Lower lobe of right lung (tissue), 2 donors: ENCODE measurements at regions not wholly inside any gene's neighbourhood (a gene's known extent, or its start where the extent isn't known, plus 50 kb on each side); places are given as distances from the start of the nearest gene placed in this dataset.
A peak's percentile ranks its signal among the peaks of the same experiment; 100 is the strongest.

Source experiments
- ATAC-seq, 2 donors: fragments of 200-7000 bp; cut with Tn5 transposase; one replicate each; pipeline ENCODE4 v1.9.1; 2020 to 2022; ENCODE audit warnings: mild to moderate bottlenecking in 2 of 2, moderate library complexity in 2 of 2
- DNase-seq: peaks from one replicate; pipeline ENCODE4 v3.0.0-alpha.2; 2020
- H3K27ac ChIP-seq: fragments of 200-600 bp; one replicate; pipeline ENCODE4 v1.8.0; 2022
- H3K27me3 ChIP-seq: fragments of 200-600 bp; one replicate; pipeline ENCODE4 v1.8.0; 2022; ENCODE audit warnings: low read depth
- H3K36me3 ChIP-seq: fragments of 200-600 bp; one replicate; pipeline ENCODE4 v1.8.0; 2022; ENCODE audit warnings: mild to moderate bottlenecking
- H3K4me1 ChIP-seq: fragments of 200-600 bp; one replicate; pipeline ENCODE4 v1.8.0; 2022
- H3K4me3 ChIP-seq: fragments of 200-600 bp; one replicate; pipeline ENCODE4 v1.8.0; 2022; ENCODE audit warnings: mild to moderate bottlenecking
- H3K9me3 ChIP-seq: fragments of 200-600 bp; one replicate; pipeline ENCODE4 v1.8.0; 2022
- intact Hi-C: fragments of 100-400 bp; cut with DNase I; formaldehyde crosslinking; loops from one replicate; pipeline ENCODE4 v1.11.0; 2022
- TF ChIP-seq, protein P1 (sequence below): fragments of 200-600 bp; IDR thresholded peaks from one replicate; pipeline ENCODE4 v1.8.0; 2022; ENCODE audit warnings: antibody characterized with exemption, mild to moderate bottlenecking
- donor health status: DM: no; HTN: yes; CAD: no; lungs with severe emphysema.

DNA sequence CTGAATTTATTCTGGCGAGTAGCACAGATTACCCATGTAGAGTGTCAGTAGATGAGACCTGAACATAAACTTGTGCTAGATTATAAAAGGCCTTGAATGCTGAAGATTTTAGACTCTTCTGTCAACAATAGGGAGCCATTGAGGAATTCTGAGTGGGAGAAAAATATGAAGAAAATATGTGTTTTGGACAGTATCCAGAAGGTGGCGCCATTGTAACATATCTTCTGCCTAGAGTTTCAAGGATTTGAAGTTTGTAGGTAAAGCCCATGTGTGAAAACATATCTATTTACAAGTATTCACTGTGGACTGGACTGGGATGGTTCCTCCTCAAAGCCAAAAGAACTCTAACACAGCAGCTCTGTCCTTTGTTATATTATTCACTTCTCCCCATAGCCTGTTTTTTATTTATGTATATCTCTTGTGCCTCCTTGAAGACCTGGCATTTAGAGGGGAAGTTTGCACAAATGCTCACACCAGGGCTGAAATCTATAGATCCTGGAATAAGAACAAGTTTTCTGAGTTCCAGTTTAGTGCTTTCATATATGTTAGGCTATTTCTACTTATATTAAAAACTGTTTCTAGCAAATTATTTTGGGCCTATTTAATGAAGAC, 124.9 kb downstream of the RDH14 start:
- DNase-seq: no peak
- intact Hi-C loops: no loop called here

DNA sequence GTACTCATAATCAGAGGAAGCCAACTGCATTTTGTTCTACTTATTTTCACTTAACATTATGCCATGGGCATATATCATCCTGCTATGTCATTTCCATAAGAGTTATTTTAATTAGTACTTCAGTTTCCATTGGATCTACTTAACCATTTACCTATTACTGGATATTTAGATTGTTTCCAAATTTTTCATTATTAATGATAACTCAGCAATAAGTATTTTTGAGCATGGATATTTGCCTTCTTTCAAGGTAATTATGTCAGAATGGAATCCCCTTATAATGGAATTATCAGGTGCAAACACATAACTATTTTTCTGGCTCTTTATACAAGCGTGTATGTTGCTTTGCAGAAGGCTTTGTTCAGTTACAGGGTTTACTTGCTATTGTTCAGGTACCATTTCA, 126.6 kb downstream of the RDH14 start:
- H3K4me3 ChIP-seq: no peak overlapping the region
- no peaks in the 10 kb centered on the region for H3K36me3 ChIP-seq
- H3K27ac ChIP-seq: no peak overlapping the region
- TF ChIP-seq, protein P1, sequence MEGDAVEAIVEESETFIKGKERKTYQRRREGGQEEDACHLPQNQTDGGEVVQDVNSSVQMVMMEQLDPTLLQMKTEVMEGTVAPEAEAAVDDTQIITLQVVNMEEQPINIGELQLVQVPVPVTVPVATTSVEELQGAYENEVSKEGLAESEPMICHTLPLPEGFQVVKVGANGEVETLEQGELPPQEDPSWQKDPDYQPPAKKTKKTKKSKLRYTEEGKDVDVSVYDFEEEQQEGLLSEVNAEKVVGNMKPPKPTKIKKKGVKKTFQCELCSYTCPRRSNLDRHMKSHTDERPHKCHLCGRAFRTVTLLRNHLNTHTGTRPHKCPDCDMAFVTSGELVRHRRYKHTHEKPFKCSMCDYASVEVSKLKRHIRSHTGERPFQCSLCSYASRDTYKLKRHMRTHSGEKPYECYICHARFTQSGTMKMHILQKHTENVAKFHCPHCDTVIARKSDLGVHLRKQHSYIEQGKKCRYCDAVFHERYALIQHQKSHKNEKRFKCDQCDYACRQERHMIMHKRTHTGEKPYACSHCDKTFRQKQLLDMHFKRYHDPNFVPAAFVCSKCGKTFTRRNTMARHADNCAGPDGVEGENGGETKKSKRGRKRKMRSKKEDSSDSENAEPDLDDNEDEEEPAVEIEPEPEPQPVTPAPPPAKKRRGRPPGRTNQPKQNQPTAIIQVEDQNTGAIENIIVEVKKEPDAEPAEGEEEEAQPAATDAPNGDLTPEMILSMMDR: no peak
- no peaks in the 10 kb centered on the region for H3K27me3 ChIP-seq
- peaks cover 5% of the 10 kb centered on the region for H3K4me1 ChIP-seq
- intact Hi-C loops: no loop called here
- H3K9me3 ChIP-seq: no peaks in the 10 kb centered on the region
- no peak for ATAC-seq
- DNase-seq: no peak

More for the DNA sequence above, 124.9 kb downstream of the RDH14 start:
- ATAC-seq: no peak
- no peaks in the 10 kb centered on the region for H3K36me3 ChIP-seq
- H3K27ac ChIP-seq: no peak overlapping the region
- H3K4me3 ChIP-seq: no peak overlapping the region
- no peaks in the 10 kb centered on the region for H3K9me3 ChIP-seq
- TF ChIP-seq, protein P1: peak; percentile 46
- no peaks in the 10 kb centered on the region for H3K27me3 ChIP-seq
- H3K4me1 ChIP-seq: peaks cover 5% of the 10 kb centered on the region

DNA sequence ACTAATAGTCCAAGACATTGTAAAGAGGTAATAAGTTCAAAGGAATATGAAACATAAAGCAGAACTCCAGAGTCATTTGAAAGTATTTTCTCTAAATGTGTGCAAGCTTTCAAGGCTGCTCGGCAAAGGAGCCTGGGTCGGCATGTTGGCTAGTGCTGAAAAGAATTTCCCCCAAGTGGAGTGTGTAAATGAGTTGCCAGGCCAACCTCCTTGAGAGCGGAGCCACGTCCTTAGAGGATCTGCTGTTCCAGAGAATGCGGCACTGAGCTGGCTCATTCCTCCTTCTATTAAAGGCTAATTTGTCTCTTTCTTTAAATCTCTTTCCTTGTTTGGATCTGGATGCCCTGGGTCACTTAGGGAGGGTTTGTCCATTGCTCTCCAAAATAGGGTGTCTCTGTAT, 127.5 kb downstream of the RDH14 start:
- peaks cover 5% of the 10 kb centered on the region for H3K4me1 ChIP-seq
- H3K27ac ChIP-seq: no peak overlapping the region
- H3K36me3 ChIP-seq: no peaks in the 10 kb centered on the region
- DNase-seq (no peak), ATAC-seq (peak; percentile 64 to 70)
- H3K9me3 ChIP-seq: no peaks in the 10 kb centered on the region
- intact Hi-C loops: no loop called here
- no peak overlapping the region for H3K4me3 ChIP-seq
- TF ChIP-seq, protein P1: no peak
- H3K27me3 ChIP-seq: no peaks in the 10 kb centered on the region

DNA sequence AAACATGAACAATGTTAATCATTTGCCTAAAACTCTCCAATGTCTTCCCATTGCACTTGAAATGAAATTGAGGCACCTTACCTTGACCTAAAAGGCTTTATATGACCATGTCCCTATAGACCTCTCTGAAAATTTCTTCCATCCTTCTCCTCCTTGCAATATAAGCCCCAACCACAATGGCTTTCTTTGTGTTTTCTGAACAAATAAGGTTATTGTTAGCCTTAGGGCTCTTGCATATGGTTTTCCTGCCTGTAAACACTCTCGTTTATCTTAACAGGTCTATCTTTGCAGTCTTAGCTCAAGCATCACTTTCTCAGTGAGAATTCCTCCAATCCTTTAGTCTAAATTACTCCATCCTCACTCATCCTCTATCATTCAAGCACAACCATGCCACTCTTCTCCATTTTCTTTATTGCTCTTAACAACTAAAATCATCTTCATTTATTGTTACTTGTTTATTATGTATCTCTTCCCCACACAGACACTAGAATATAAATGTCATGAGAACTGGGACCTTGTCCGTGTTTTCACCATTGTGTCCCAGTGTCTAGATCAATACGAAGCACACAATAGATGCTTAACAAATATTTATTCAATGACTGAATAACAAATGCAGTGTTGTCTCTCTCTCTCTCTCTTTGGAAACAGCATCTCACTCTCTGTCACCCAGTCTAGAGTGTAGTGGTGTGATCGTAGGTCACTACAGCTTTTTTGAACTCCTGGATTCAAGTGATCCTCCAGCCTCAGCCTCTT, 129.3 kb downstream of the RDH14 start:
- peaks cover 5% of the 10 kb centered on the region for H3K4me1 ChIP-seq
- H3K9me3 ChIP-seq: no peaks in the 10 kb centered on the region
- no peak for DNase-seq
- H3K36me3 ChIP-seq: no peaks in the 10 kb centered on the region
- intact Hi-C loops: no loop called here
- ATAC-seq: no peak
- H3K27ac ChIP-seq: no peak overlapping the region
- TF ChIP-seq, protein P1: no peak
- H3K4me3 ChIP-seq: no peak overlapping the region
- H3K27me3 ChIP-seq: no peaks in the 10 kb centered on the region

DNA sequence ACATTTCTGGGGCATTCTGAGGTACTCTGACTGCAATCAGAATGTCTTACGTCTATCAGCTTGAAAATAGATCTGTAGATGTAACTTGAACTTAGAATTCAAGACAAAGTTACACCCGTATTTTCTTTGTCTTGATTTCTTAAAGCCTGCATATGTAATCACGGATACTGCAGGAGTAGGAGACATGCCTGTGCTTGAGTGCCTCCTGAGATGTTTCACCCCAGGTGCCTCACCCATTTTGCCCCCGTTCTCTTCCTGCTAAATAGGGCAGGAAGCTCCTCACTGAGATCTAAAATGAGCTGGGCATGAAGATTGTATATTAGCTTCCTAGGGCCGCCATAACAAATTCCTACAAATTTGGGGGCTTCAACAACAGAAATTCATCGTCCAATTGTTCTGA, 131.9 kb downstream of the RDH14 start:
- H3K4me3 ChIP-seq: no peak overlapping the region
- no peak overlapping the region for H3K27ac ChIP-seq
- H3K36me3 ChIP-seq: no peaks in the 10 kb centered on the region
- no peak for DNase-seq
- TF ChIP-seq, protein P1: no peak
- H3K27me3 ChIP-seq: no peaks in the 10 kb centered on the region
- no peaks in the 10 kb centered on the region for H3K9me3 ChIP-seq
- intact Hi-C loops: no loop called here
- ATAC-seq: no peak
- no peaks in the 10 kb centered on the region for H3K4me1 ChIP-seq
